NCI-H526 (cell line): ENCODE measurements at regions not wholly inside any gene's neighbourhood (a gene's known extent, or its start where the extent isn't known, plus 50 kb on each side); places are given as distances from the start of the nearest gene placed in this dataset.

Experiments used
- DNase-seq, 2 experiments: peaks; one replicate each; lab custom pipeline; 2025; lab: John Stamatoyannopoulos, UW

GRCh38 chr13:53201454-53202225 lies 173.0 kb downstream of the OLFM4 start:
- DNase-seq: no peak

DNA sequence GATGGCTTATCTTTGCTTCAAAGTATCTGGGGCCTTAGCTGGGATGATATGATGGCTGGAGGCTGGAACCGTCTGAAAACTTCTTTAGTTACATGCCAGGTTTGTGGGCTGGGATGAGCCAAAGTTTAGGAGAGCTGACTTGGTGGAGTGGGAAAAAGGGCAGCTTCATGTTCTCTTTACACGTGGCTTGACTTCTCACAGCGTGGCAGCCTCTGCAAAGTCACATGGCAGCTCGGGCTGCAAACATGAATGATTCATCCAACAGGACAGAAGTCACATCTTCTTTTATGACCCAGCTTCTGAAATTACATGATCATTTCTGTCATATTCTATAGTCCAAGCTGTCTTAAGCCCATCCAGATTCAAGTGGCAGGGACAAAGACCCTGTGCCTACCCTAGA lies 176.0 kb downstream of the OLFM4 start:
- no peak for DNase-seq

DNA sequence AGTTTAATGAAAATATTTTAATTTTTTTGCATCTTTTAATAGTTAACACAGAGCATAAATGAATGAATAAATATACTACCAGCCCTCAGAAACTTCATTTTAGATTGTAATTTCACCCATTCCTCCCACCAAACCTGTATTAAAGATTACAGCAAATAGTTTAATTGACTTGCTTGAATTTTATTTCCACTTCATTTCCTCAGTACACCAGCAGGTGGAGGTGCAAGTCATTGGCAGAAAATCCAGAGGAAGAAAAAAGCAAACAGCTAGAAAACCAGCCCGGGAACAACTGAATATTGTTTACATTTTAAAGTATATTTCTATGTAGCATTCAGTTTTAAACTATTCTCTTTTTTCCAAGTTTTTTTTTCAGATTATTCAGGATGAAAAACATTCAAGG lies 177.8 kb downstream of the OLFM4 start:
- peak; percentile 10 to 64 for DNase-seq

DNA sequence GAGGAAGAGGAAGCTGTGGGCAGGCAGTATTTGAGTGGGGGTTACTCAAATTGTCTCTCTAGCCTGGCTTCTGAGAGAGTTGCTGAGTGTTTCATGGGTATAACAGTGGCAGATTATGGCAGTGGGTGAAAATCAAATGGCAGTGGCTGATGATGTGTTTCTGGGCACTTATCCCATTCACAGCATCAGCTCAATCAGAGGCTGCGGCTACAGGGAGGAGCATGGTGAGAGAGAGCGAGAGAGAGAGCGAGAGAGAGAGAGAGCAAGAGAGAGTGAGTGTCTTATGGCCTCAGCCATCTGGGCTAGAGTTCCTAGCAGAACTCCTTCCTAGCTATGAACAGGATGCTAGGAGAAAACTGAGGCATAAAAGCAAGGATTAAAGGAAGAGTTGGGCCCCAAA lies 178.9 kb downstream of the OLFM4 start:
- no peak for DNase-seq

DNA sequence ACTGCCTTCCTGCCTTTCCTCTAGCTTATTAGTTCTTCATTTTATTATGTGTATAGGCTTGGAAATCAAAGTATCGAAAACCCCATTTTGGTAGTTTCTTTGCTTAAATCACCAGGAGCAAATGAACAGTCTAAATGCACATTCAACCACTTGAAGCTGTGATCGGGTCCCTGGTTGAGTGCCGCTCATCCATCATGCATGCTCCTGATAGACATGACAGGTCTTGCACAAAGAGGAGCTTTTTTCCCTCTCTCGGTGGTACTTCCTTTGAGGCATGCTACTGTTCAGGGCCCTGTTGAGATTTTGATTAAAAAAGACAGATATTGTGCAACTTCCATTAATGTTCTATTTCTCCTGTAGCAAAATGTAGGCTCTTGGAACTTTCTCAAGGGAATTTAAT lies 185.8 kb downstream of the OLFM4 start:
- no peak for DNase-seq

- no peak for DNase-seq
Observed at GRCh38 chr13:53215563-53215962, 186.9 kb downstream of the OLFM4 start.

DNA sequence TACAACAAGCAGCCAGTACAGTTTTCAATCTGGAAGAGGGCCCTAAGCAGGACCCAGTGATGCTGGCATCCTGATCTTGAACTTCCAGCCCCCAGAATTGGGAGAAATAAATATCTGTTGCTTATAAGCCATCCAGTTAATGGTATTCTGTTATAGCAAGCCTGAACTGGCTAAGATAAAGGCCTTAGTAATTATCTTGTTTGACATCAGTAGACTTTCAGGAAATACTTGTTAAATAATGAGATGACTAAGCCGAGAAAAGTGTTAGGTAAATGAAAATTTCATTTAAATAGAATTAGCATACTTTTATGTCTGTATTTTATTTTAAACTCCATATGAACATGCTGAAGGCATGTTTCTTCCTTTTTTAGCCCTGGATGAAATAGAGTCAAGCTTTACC lies 188.2 kb downstream of the OLFM4 start:
- no peak for DNase-seq

DNA sequence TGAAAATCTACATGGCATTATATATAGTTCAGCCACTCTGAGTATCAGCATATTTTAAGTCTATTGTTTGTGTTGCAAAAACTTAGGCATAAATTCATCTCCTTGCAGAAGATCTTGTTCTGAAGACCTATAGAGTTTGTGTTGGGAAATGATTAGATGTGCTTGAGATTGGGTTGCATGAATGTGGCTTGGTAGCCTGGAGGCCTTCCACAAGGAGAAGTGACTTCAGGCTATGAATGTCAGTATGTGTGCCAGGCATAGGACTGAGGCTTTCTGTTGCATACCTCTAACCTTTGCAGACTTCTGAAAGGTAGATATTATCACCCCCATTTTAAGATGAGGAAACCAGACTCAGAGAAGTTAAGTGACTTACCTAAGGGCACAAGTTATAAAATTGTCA lies 188.6 kb downstream of the OLFM4 start:
- no peak for DNase-seq

DNA sequence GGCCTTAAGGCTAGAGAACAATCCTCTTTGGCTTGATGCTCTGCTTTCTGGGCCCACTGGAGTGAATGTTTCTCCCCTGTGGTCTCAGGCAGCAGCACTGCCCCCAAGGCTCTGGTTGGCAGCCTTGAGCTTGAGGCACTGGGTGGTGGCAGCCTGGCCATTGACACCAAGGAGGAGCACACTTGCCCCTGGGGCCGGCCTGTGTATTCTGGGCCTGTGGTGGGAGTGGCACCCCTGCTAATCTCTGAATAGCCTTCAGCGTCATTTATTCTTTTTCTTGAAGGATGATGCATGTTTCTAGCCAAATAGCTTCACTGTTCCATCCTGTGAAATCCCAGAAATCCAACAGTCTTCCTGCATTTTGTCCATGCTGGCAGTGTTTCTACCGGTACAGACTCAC lies 191.4 kb downstream of the OLFM4 start:
- no peak for DNase-seq

GRCh38 chr13:53237696-53238095 lies 209.1 kb downstream of the OLFM4 start:
- no peak for DNase-seq

DNA sequence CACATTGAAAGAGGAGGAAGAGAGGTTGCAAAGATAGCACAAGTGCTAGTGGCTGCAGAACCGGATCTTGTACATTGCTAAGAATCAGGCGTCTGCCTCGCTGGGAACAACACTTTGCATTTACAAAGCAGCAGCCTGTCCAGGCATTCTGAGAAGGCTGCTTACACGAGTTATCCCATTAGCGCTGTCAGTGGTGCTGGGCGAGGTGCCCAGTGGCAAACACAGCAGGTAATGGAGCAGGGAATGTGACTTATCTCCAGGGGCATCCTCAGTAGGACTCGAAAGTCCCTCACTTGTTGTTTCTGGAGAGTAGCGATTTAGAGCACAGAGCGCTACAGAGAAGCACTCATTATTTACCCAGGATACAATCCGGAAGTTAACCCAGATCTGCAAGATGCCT lies 209.6 kb downstream of the OLFM4 start:
- DNase-seq: peak; percentile 70 to 75

- DNase-seq: peak; percentile 88 to 90
Observed at GRCh38 chr13:53240401-53241025, 211.9 kb downstream of the OLFM4 start.

- DNase-seq: peak; percentile 11 to 73
Observed at GRCh38 chr13:53241891-53242348, 213.3 kb downstream of the OLFM4 start.

DNA sequence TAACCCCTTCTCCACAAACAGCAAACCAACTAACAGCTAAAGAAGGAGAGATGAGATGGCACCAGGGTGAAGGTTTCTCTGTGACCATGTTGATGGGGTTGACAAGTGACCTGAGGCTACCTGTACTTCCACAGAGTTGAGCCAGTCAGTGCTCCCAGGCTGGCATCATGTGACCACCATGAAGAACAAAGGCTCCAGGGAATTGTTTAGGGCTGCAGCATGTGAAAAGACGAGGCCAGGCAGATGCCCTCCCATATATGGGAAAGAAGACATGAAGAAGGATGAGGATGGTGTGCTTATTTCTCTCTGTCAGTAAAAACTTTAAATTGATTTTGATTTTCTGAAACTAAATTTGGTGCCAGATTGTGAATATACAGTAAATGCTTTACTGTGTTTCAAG lies 220.6 kb downstream of the OLFM4 start:
- DNase-seq: no peak

- DNase-seq: peak; percentile 88 to 95
Observed at GRCh38 chr13:53250272-53250875, 221.8 kb downstream of the OLFM4 start.

DNA sequence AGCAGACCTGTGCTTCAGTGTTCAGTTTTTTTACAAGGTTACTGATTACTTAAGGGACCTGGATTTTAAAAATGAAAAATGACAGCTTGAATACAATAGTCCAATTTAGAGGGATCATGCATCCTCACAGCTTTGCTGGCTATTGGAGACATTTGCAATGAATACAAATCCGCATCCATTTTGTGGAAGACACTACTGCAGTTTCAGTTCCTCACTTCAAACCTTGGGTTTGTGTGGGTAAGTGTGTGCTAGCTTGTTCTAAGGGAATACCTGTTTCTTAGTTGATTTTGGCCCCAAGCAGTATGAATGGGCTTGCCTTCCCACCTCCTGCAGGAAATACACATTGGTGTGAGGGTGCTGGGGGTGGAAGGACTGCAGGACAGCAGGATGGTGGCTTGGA lies 222.4 kb downstream of the OLFM4 start:
- no peak for DNase-seq

GRCh38 chr13:53254500-53254899 lies 225.9 kb downstream of the OLFM4 start:
- DNase-seq: no peak

DNA sequence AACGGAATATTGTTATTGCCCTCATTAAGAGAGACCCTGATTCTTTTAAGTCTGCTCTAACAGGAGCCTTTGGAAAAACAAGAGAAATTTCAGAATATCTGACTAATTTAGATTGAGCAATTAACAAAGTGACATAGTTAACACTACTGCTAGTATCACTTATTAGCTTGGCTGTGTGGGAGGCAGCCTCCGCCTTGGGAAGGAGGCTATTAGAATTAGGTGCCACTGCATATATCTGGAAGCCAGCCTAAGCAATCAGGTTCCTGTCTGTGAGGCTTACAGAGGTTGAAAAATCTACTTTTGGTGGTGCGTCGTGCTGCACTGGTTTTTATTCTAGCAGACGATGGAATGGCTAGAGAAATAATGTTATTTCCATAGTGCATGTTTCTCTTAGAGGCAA lies 227.2 kb downstream of the OLFM4 start:
- DNase-seq: no peak

- no peak for DNase-seq
Observed at GRCh38 chr13:53260594-53260993, 232.0 kb downstream of the OLFM4 start.

GRCh38 chr13:53264751-53265385 lies 236.3 kb downstream of the OLFM4 start:
- DNase-seq: no peak

DNA sequence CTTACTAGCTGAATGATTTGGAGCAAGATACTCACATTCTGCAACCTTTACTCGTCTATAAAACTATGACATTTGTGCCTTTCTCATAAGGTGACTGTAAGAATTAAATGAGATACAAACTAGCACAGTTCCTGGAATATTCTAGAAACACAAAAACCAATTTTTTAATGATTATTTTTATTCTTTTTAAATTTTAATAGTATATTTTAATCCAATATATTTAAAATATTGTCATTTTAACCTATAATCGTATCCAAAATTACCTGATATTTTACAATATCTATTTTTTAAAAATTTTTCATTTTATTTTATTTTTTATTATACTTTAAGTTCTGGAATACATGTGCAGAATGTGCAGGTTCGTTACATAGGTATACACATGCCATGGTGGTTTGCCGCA lies 238.1 kb downstream of the OLFM4 start:
- no peak for DNase-seq

DNA sequence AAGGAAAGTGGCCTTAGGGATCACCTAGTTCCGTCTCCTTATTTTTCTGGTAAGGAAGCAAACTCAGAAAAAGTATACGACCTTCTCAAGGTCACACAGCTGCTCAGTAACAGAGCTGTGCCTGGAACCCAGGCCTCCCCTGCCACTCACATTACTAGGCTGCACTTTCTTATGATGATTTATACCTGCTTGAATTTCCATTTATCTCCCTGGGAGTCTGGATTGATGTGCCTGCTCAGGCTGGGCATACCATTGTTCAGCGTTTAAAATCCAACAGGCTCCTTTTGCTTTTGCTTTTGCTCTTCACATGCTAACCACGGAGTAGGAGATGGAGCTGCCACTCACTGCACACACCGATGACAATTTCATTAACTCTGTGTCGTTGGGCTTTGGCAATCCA lies 241.0 kb downstream of the OLFM4 start:
- no peak for DNase-seq

GRCh38 chr13:53272873-53273272 lies 244.3 kb downstream of the OLFM4 start:
- DNase-seq: no peak
